Endothelial cell of umbilical vein (primary cell): ENCODE measurements at regions not wholly inside any gene's neighbourhood (a gene's known extent, or its start where the extent isn't known, plus 50 kb on each side); places are given as distances from the start of the nearest gene placed in this dataset.

ENCODE experiments used
- EZH2 ChIP-seq: IDR thresholded peaks from 2 replicates; pipeline ENCODE4 v1.6.1; 2012; ENCODE audit warnings: borderline replicate concordance, low read depth, mild to moderate bottlenecking, moderate library complexity, low read length, inconsistent platforms; ENCODE audit not compliant: severe bottlenecking
- FOS ChIP-seq: IDR thresholded peaks from 2 replicates; pipeline ENCODE4 v1.6.1; 2011; ENCODE audit warnings: mild to moderate bottlenecking, low read length, moderate library complexity, borderline replicate concordance; ENCODE audit not compliant: insufficient read depth
- GATA2 ChIP-seq: IDR thresholded peaks from 2 replicates; pipeline ENCODE4 v1.7.0; 2011; ENCODE audit warnings: low read depth, mild to moderate bottlenecking, moderate library complexity, mixed read lengths, low read length; ENCODE audit not compliant: insufficient read length, insufficient read depth
- JUN ChIP-seq: IDR thresholded peaks from 2 replicates; pipeline ENCODE4 v1.6.1; 2011; ENCODE audit warnings: borderline replicate concordance, low read depth; ENCODE audit not compliant: insufficient read length, insufficient read depth
- MYC ChIP-seq: IDR thresholded peaks from one replicate; pipeline ENCODE4 v1.6.1; 2011; ENCODE audit warnings: mild to moderate bottlenecking, low read depth, low read length
- POLR2A ChIP-seq: IDR thresholded peaks from 2 replicates; pipeline ENCODE4 v1.6.1; 2012; ENCODE audit warnings: low read depth, mild to moderate bottlenecking, control low read depth, low read length
- POLR2AphosphoS5 ChIP-seq: IDR thresholded peaks from 2 replicates; pipeline ENCODE4 v1.6.1; 2012; ENCODE audit warnings: low read depth, mild to moderate bottlenecking, control low read depth, low read length, moderate library complexity; ENCODE audit not compliant: insufficient read depth
- TF ChIP-seq, protein P1 (sequence below), 2 donors: IDR thresholded peaks; 1 replicate in 1 of 2; 2 replicates in 1 of 2; pipeline ENCODE4 v1.5.1; 2011; ENCODE audit warnings: low read length in 2 of 2, mild to moderate bottlenecking in 2 of 2, moderate library complexity in 2 of 2, control low read depth in 1 of 2, inconsistent platforms in 1 of 2, low read depth in 1 of 2; ENCODE audit not compliant: insufficient read depth in 1 of 2; ENCODE audit errors: extremely low read depth in 1 of 2

DNA sequence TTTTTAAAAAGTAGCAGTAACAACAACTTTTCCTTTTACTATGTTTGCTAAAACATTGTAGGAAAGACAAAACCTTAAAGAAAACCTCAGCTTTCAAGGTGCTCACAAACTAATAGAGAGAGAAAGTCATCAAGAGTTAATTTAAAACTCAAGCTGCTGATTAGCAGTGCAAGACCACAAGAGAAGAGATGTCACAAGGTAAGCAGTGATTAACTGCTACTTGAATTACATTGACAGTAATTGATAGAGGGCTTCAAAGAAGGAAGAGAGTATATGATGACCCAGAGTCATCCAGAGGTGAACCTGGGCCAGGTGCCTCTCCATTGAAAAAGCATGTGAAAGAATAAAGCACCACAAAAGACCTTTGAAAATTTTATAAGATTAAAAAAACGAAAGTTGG is 939.6 kb upstream of the CNTNAP5 start:
- TF ChIP-seq POLR2A = no peak
- no peak for TF ChIP-seq EZH2
- no peak for TF ChIP-seq POLR2AphosphoS5
- TF ChIP-seq, protein P1, sequence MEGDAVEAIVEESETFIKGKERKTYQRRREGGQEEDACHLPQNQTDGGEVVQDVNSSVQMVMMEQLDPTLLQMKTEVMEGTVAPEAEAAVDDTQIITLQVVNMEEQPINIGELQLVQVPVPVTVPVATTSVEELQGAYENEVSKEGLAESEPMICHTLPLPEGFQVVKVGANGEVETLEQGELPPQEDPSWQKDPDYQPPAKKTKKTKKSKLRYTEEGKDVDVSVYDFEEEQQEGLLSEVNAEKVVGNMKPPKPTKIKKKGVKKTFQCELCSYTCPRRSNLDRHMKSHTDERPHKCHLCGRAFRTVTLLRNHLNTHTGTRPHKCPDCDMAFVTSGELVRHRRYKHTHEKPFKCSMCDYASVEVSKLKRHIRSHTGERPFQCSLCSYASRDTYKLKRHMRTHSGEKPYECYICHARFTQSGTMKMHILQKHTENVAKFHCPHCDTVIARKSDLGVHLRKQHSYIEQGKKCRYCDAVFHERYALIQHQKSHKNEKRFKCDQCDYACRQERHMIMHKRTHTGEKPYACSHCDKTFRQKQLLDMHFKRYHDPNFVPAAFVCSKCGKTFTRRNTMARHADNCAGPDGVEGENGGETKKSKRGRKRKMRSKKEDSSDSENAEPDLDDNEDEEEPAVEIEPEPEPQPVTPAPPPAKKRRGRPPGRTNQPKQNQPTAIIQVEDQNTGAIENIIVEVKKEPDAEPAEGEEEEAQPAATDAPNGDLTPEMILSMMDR (IDR thresholded peaks at IDR 0.05; ENCODE audit: extremely low read depth in 1 of 2, insufficient read depth in 1 of 2, low read depth in 1 of 2, low read length in 2 of 2) = no peak
- no peak for TF ChIP-seq FOS
- no peak for TF ChIP-seq MYC
- no peak for TF ChIP-seq JUN
- TF ChIP-seq GATA2 = no peak
